ENCODE measurements at regions not wholly inside any gene's neighbourhood (a gene's known extent, or its start where the extent isn't known, plus 50 kb on each side); places are given as distances from the start of the nearest gene placed in this dataset.
"Not testable (repeated sequence)": the region's sequence is repeated elsewhere in the genome, so short reads cannot be mapped to it uniquely, and the experiment has no call there.

GRCh38 chr4:59704616-59705015 lies 1495.5 kb upstream of the ADGRL3 start:
- no peak overlapping the region for H3K4me3 ChIP-seq (ENCODE audit: low read depth, low read length)
- no peak for DNase-seq (ENCODE audit: low read depth)
- no peak for TF ChIP-seq CTCF (IDR thresholded peaks at IDR 0.05; ENCODE audit: insufficient read depth, low read depth, low read length)

- TF ChIP-seq CTCF (IDR thresholded peaks at IDR 0.05; ENCODE audit: insufficient read depth, low read depth, low read length): no peak
- DNase-seq (ENCODE audit: low read depth): no peak
- H3K4me3 ChIP-seq (ENCODE audit: low read depth, low read length): no peak overlapping the region
Measured at GRCh38 chr4:59712470-59712869, 1487.7 kb upstream of the ADGRL3 start.

- H3K4me3 ChIP-seq (ENCODE audit: low read depth, low read length); DNase-seq (ENCODE audit: low read depth): not testable (repeated sequence)
Measured at GRCh38 chr4:59724286-59724685, 1475.8 kb upstream of the ADGRL3 start.

- TF ChIP-seq CTCF (IDR thresholded peaks at IDR 0.05; ENCODE audit: insufficient read depth, low read depth, low read length): no peak
- DNase-seq (ENCODE audit: low read depth): no peak
Measured at GRCh38 chr4:59727745-59728144, 1472.4 kb upstream of the ADGRL3 start.

GRCh38 chr4:59728496-59728895 lies 1471.6 kb upstream of the ADGRL3 start:
- DNase-seq (ENCODE audit: low read depth): no peak
- no peak for TF ChIP-seq CTCF (IDR thresholded peaks at IDR 0.05; ENCODE audit: insufficient read depth, low read depth, low read length)
- no peak overlapping the region for H3K4me3 ChIP-seq (ENCODE audit: low read depth, low read length)

More at GRCh38 chr4:59727745-59728144, 1472.4 kb upstream of the ADGRL3 start:
- no peak overlapping the region for H3K4me3 ChIP-seq (ENCODE audit: low read depth, low read length)

- no peak overlapping the region for H3K4me3 ChIP-seq (ENCODE audit: low read depth, low read length)
- no peak for TF ChIP-seq CTCF (IDR thresholded peaks at IDR 0.05; ENCODE audit: insufficient read depth, low read depth, low read length)
- DNase-seq (ENCODE audit: low read depth): no peak
Measured at GRCh38 chr4:59729321-59729720, 1470.8 kb upstream of the ADGRL3 start.

- TF ChIP-seq CTCF (IDR thresholded peaks at IDR 0.05; ENCODE audit: insufficient read depth, low read depth, low read length): no peak
- no peak for DNase-seq (ENCODE audit: low read depth)
- H3K4me3 ChIP-seq (ENCODE audit: low read depth, low read length): no peak overlapping the region
Measured at GRCh38 chr4:59748433-59748832, 1451.7 kb upstream of the ADGRL3 start.

All from fibroblast of villous mesenchyme (primary cell).